GM12872 (cell line): ENCODE measurements at regions not wholly inside any gene's neighbourhood (a gene's known extent, or its start where the extent isn't known, plus 50 kb on each side); places are given as distances from the start of the nearest gene placed in this dataset.

Source experiments
- CTCF ChIP-seq: IDR thresholded peaks from 3 replicates; pipeline ENCODE4 v1.5.1; 2011; ENCODE audit warnings: low read depth, mild to moderate bottlenecking, low read length, moderate library complexity; ENCODE audit not compliant: insufficient read depth

GRCh38 chr10:113425541-113425951, 127.3 kb upstream of the HABP2 start:
- TF ChIP-seq CTCF = no peak

- TF ChIP-seq CTCF = no peak
Observed at GRCh38 chr10:113426181-113426877, 126.5 kb upstream of the HABP2 start.

GRCh38 chr10:113427236-113427735, 125.6 kb upstream of the HABP2 start:
- TF ChIP-seq CTCF = no peak

- TF ChIP-seq CTCF = no peak
Observed at GRCh38 chr10:113427811-113428558, 124.9 kb upstream of the HABP2 start.

GRCh38 chr10:113430634-113431397, 122.0 kb upstream of the HABP2 start:
- TF ChIP-seq CTCF = no peak

- no peak for TF ChIP-seq CTCF
Observed at GRCh38 chr10:113431398-113432160, 121.3 kb upstream of the HABP2 start.

GRCh38 chr10:113433711-113434110, 119.1 kb upstream of the HABP2 start:
- TF ChIP-seq CTCF = no peak
